Endothelial cell of umbilical vein (primary cell): ENCODE measurements at regions not wholly inside any gene's neighbourhood (a gene's known extent, or its start where the extent isn't known, plus 50 kb on each side); places are given as distances from the start of the nearest gene placed in this dataset.

Source experiments
- BruUV-seq: library from RNA; stranded (reverse); fragments of 400-500 nt; replicated peaks from 2 replicates; lab custom pipeline; 2021; lab: Mats Ljungman, UMichigan
- CTCF ChIA-PET: fragments of 300-600, 350-600 bp; sonication (Branson Sonifier 250); formaldehyde crosslinking; loops from one replicate; lab custom pipeline; 2021; ENCODE audit warnings: antibody characterized with exemption, inconsistent platforms; lab: Charles Lee
- POLR2A ChIA-PET: fragments of 300-600, 350-600 bp; sonication (Branson Sonifier 250); formaldehyde crosslinking; loops from one replicate; lab custom pipeline; 2021; ENCODE audit warnings: antibody characterized with exemption, inconsistent platforms; lab: Charles Lee
- DNase-seq: peaks from one replicate; pipeline ENCODE4 v3.0.0-alpha.2; 2011; ENCODE audit warnings: low read depth, low spot score
- FAIRE-seq: peaks from 2 replicates; lab custom pipeline; 2011; peaks lifted over from hg19 to GRCh38; lab: Jason Lieb, UNC
- H2AFZ ChIP-seq: 2 replicates; pipeline ENCODE4 v1.6.0; 2012; ENCODE audit warnings: low read depth, low read length, control low read depth, inconsistent platforms
- H3K27ac ChIP-seq: 2 replicates; pipeline ENCODE4 v1.5.1; 2011; ENCODE audit warnings: low read depth, mild to moderate bottlenecking, control low read depth, low read length, moderate library complexity; ENCODE audit not compliant: insufficient read depth
- H3K27me3 ChIP-seq, 2 experiments: 2 replicates each; pipeline versions ENCODE4 v1.6.0 to v1.6.1; 2011; ENCODE audit warnings: low read length in 2 of 2, mixed read lengths in 1 of 2; ENCODE audit not compliant: control insufficient read depth in 2 of 2, insufficient read depth in 2 of 2
- H3K36me3 ChIP-seq, 2 experiments: 2 replicates in 1 of 2; 3 replicates in 1 of 2; pipeline ENCODE4 v1.5.1; 2011; ENCODE audit warnings: low read length in 2 of 2, mild to moderate bottlenecking in 1 of 2, moderate library complexity in 1 of 2; ENCODE audit not compliant: control insufficient read depth in 2 of 2, insufficient read depth in 2 of 2; ENCODE audit errors: extremely low read depth in 1 of 2
- H3K4me1 ChIP-seq: 3 replicates; pipeline ENCODE4 v1.5.1; 2011; ENCODE audit warnings: mild to moderate bottlenecking, low read length; ENCODE audit not compliant: control insufficient read depth, insufficient read depth; ENCODE audit errors: extremely low read depth
- H3K4me2 ChIP-seq: 2 replicates; pipeline ENCODE4 v1.6.1; 2011; ENCODE audit warnings: low read length, control low read depth, mixed read lengths; ENCODE audit not compliant: insufficient read depth
- H3K4me3 ChIP-seq, 3 experiments: fragments of 200-600 bp in 1 of 3; sonication (generic), shearing (Covaris generic) in 1 of 3; replicated peaks in 1 of 3; 2 replicates each; pipeline ENCODE4 v1.5.1; 2011 to 2016; ENCODE audit warnings: control low read depth in 3 of 3, low read length in 3 of 3, mild to moderate bottlenecking in 2 of 3, inconsistent platforms in 1 of 3, low read depth in 1 of 3, moderate library complexity in 1 of 3; ENCODE audit not compliant: insufficient read depth in 1 of 3
- H3K79me2 ChIP-seq: 2 replicates; pipeline ENCODE4 v1.6.0; 2012; ENCODE audit warnings: low read length, inconsistent platforms; ENCODE audit not compliant: control insufficient read depth, insufficient read depth
- H3K9ac ChIP-seq: replicated peaks from 2 replicates; pipeline ENCODE3; 2011; ENCODE audit warnings: low read length, control low read depth; ENCODE audit not compliant: insufficient read depth; ENCODE audit errors: extremely low read depth
- H3K9me1 ChIP-seq: replicated peaks from 3 replicates; pipeline ENCODE4 v1.6.0; 2011; ENCODE audit warnings: mild to moderate bottlenecking, low read length; ENCODE audit not compliant: control insufficient read depth, insufficient read depth; ENCODE audit errors: extremely low read depth
- H3K9me3 ChIP-seq: replicated peaks from 2 replicates; pipeline ENCODE4 v1.5.1; 2012; ENCODE audit warnings: low read length, inconsistent platforms; ENCODE audit not compliant: control insufficient read depth, insufficient read depth
- H4K20me1 ChIP-seq: replicated peaks from 2 replicates; pipeline ENCODE3; 2011; ENCODE audit warnings: mild to moderate bottlenecking, low read length; ENCODE audit not compliant: control insufficient read depth, insufficient read depth; ENCODE audit errors: extremely low read depth
- CTCF ChIP-seq, 2 donors: IDR thresholded peaks; 1 replicate in 1 of 2; 2 replicates in 1 of 2; pipeline ENCODE4 v1.5.1; 2011; ENCODE audit warnings: low read length in 2 of 2, mild to moderate bottlenecking in 2 of 2, moderate library complexity in 2 of 2, control low read depth in 1 of 2, inconsistent platforms in 1 of 2, low read depth in 1 of 2; ENCODE audit not compliant: insufficient read depth in 1 of 2; ENCODE audit errors: extremely low read depth in 1 of 2
- EZH2 ChIP-seq: IDR thresholded peaks from 2 replicates; pipeline ENCODE4 v1.6.1; 2012; ENCODE audit warnings: borderline replicate concordance, low read depth, mild to moderate bottlenecking, moderate library complexity, low read length, inconsistent platforms; ENCODE audit not compliant: severe bottlenecking
- FOS ChIP-seq: IDR thresholded peaks from 2 replicates; pipeline ENCODE4 v1.6.1; 2011; ENCODE audit warnings: mild to moderate bottlenecking, low read length, moderate library complexity, borderline replicate concordance; ENCODE audit not compliant: insufficient read depth
- GATA2 ChIP-seq: IDR thresholded peaks from 2 replicates; pipeline ENCODE4 v1.7.0; 2011; ENCODE audit warnings: low read depth, mild to moderate bottlenecking, moderate library complexity, mixed read lengths, low read length; ENCODE audit not compliant: insufficient read length, insufficient read depth
- JUN ChIP-seq: IDR thresholded peaks from 2 replicates; pipeline ENCODE4 v1.6.1; 2011; ENCODE audit warnings: borderline replicate concordance, low read depth; ENCODE audit not compliant: insufficient read length, insufficient read depth
- MYC ChIP-seq: IDR thresholded peaks from one replicate; pipeline ENCODE4 v1.6.1; 2011; ENCODE audit warnings: mild to moderate bottlenecking, low read depth, low read length
- POLR2A ChIP-seq: IDR thresholded peaks from 2 replicates; pipeline ENCODE4 v1.6.1; 2012; ENCODE audit warnings: low read depth, mild to moderate bottlenecking, control low read depth, low read length
- POLR2AphosphoS5 ChIP-seq: IDR thresholded peaks from 2 replicates; pipeline ENCODE4 v1.6.1; 2012; ENCODE audit warnings: low read depth, mild to moderate bottlenecking, control low read depth, low read length, moderate library complexity; ENCODE audit not compliant: insufficient read depth
- dilution Hi-C: fragments of 300-500 bp; cut with MboI; formaldehyde crosslinking; loops from one replicate; pipeline ENCODE4 v1.15.0; 2019; ENCODE audit warnings: low sequenced_read_pairs; ENCODE audit not compliant: extremely low pct_ligation_motif_present
- intact Hi-C: fragments of 100-400 bp; cut with micrococcal nuclease; formaldehyde crosslinking; loops from one replicate; pipeline ENCODE4 v1.10.0; 2022
- TF ChIP-seq, protein P1 (sequence below): IDR thresholded peaks from 2 replicates; pipeline ENCODE4 v1.6.1; 2011; ENCODE audit not compliant: insufficient read depth, insufficient read length

DNA sequence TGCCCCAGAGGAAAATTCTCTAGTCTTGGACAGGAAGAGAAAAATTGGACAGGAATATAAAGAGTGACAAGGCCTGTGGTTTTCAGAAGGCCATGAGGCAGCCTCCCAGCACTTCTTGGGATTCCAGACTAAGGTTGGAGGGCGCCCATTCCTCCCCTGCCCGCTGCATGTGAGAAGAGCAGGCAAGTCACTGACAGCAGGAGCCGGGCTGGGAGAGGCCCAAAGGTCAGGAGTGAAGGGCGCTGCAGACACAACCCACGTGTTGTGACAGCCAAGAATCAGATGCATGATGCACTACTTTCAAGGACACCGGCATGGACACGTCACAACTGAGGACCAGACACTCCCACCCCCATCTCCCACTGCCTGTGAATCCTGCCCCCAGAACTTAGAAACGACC lies 256.7 kb downstream of the CBLN1 start:
- Histone ChIP-seq H3K27ac (no peak overlapping the region), H3K4me3 (no peak overlapping the region), H3K79me2 (no peaks in the 10 kb centered on the region), H3K9ac (no peak overlapping the region), H3K9me3 (no peaks in the 10 kb centered on the region), H3K4me1 (no peaks in the 10 kb centered on the region), H3K4me2 (no peak overlapping the region), H4K20me1 (no peaks in the 10 kb centered on the region), H3K36me3 (no peaks in the 10 kb centered on the region), H2AFZ (no peak overlapping the region), H3K9me1 (no peaks in the 10 kb centered on the region), H3K27me3 (no peaks in the 10 kb centered on the region)
- POLR2A ChIA-PET: no interaction called here
- DNase-seq: no peak
- CTCF ChIA-PET: no interaction called here
- no peak for FAIRE-seq
- BruUV-seq: no TSS peak
- intact Hi-C loops (no loop called here), dilution Hi-C loops (no loop called here)
- TF ChIP-seq, protein P1, sequence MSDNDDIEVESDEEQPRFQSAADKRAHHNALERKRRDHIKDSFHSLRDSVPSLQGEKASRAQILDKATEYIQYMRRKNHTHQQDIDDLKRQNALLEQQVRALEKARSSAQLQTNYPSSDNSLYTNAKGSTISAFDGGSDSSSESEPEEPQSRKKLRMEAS: no peak
- TF ChIP-seq POLR2A: no peak
- TF ChIP-seq FOS: no peak
- TF ChIP-seq MYC: no peak
- no peak for TF ChIP-seq EZH2
- no peak for TF ChIP-seq POLR2AphosphoS5
- TF ChIP-seq JUN: no peak
- no peak for TF ChIP-seq GATA2
- TF ChIP-seq CTCF (IDR thresholded peaks at IDR 0.05; ENCODE audit: extremely low read depth in 1 of 2, insufficient read depth in 1 of 2, low read depth in 1 of 2, low read length in 2 of 2): no peak
